ENCODE measurements at regions not wholly inside any gene's neighbourhood (a gene's known extent, or its start where the extent isn't known, plus 50 kb on each side); places are given as distances from the start of the nearest gene placed in this dataset.

DNA sequence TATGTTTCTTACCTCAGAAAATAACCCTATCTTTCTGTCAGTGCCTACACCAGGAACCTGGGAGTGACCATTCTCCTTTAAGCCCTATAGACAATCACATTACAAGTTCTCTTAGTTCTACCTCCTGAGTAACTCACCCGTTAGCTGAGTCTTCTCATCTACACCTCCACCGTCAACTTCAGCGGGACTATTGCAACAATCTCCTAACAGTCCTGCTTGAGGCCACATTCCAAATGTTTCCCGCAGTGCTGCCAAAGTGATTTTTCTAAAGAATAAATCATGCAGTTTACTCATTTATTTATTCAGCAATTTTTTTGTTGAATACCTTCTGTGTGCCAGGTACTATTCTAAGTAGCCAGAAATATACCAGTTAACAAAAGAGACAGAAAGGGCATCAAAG is 285.0 kb upstream of the GRIP1 start:
- no peak for DNase-seq (ENCODE audit: low spot score in 2 of 2)
- Histone ChIP-seq H3K4me1 (peaks cover 0 to 7% of the 10 kb centered on the region in 2 donors), H3K36me3 (no peaks in the 10 kb centered on the region), H3K9me3 (no peaks in the 10 kb centered on the region), H3K27me3 (no peaks in the 10 kb centered on the region), H3K27ac (no peak overlapping the region), H3K4me3 (no peak overlapping the region)
- TF ChIP-seq, protein P1, sequence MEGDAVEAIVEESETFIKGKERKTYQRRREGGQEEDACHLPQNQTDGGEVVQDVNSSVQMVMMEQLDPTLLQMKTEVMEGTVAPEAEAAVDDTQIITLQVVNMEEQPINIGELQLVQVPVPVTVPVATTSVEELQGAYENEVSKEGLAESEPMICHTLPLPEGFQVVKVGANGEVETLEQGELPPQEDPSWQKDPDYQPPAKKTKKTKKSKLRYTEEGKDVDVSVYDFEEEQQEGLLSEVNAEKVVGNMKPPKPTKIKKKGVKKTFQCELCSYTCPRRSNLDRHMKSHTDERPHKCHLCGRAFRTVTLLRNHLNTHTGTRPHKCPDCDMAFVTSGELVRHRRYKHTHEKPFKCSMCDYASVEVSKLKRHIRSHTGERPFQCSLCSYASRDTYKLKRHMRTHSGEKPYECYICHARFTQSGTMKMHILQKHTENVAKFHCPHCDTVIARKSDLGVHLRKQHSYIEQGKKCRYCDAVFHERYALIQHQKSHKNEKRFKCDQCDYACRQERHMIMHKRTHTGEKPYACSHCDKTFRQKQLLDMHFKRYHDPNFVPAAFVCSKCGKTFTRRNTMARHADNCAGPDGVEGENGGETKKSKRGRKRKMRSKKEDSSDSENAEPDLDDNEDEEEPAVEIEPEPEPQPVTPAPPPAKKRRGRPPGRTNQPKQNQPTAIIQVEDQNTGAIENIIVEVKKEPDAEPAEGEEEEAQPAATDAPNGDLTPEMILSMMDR (IDR thresholded peaks at IDR 0.05) = no peak
- TF ChIP-seq POLR2AphosphoS5 (IDR thresholded peaks at IDR 0.05) = no peak
- TF ChIP-seq POLR2A (IDR thresholded peaks at IDR 0.05) = no peak
- intact Hi-C loops (cut with DNase I; ENCODE audit: low total_unique reads) = no loop called here

DNA sequence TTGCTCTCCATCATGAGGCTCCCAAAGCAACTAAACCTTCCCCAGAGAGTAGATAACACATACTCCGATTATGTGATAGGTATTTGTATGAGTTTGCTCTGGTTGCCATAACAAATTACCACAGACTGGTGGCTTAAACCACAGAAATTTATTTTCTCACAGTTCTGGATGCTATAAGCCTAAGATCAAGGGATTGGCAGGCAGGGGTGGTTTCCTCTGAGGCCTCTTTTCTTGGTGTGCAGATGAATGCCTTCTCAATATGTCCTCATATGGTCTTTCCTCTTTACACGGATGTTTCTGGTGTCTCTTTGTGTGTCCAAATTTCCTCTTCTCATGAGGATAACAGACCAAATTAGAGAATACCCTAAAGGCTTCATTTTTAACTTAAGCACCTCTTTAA is 285.8 kb upstream of the GRIP1 start:
- intact Hi-C loops (cut with DNase I; ENCODE audit: low total_unique reads) = no loop called here
- no peak for DNase-seq (ENCODE audit: low spot score in 2 of 2)
- TF ChIP-seq, protein P1 (IDR thresholded peaks at IDR 0.05) = no peak
- peaks cover 0 to 7% of the 10 kb centered on the region in 2 donors for H3K4me1 ChIP-seq
- H3K27ac ChIP-seq = no peak overlapping the region
- H3K9me3 ChIP-seq = no peaks in the 10 kb centered on the region
- no peak overlapping the region for H3K4me3 ChIP-seq
- no peaks in the 10 kb centered on the region for H3K27me3 ChIP-seq
- no peaks in the 10 kb centered on the region for H3K36me3 ChIP-seq

- Histone ChIP-seq H3K4me1 (peaks cover 0 to 7% of the 10 kb centered on the region in 2 donors), H3K36me3 (no peaks in the 10 kb centered on the region), H3K9me3 (no peaks in the 10 kb centered on the region), H3K27me3 (no peaks in the 10 kb centered on the region), H3K27ac (no peak overlapping the region), H3K4me3 (no peak overlapping the region)
- intact Hi-C loops (cut with DNase I; ENCODE audit: low total_unique reads) = no loop called here
- TF ChIP-seq, protein P1 (IDR thresholded peaks at IDR 0.05) = no peak
- no peak for TF ChIP-seq POLR2AphosphoS5 (IDR thresholded peaks at IDR 0.05)
- TF ChIP-seq POLR2A (IDR thresholded peaks at IDR 0.05) = no peak
- DNase-seq (ENCODE audit: low spot score in 2 of 2) = no peak
Measured at GRCh38 chr12:66965621-66966020, 286.7 kb upstream of the GRIP1 start.

DNA sequence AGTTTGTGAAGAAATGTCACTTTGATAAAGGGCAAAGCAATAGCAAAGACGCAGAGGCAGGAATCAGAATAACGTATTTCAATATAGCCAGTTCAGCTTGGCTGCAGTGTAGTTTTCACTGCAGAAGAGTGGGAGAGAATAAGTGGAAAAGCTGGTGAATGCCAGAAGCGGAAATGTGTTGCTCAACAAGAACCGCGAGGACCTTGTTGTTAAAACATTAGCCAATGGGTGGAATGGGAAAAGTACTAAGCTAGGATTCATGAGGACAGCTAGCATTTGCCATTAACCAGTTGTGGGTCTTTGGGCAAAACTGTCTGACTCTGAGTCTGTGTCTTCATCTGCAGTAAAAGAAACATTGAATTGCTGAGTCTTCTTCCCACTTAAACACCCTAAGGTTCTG is 292.9 kb upstream of the GRIP1 start:
- Histone ChIP-seq H3K9me3 (no peaks in the 10 kb centered on the region), H3K27me3 (no peaks in the 10 kb centered on the region), H3K36me3 (no peaks in the 10 kb centered on the region), H3K4me3 (no peak overlapping the region), H3K4me1 (no peaks in the 10 kb centered on the region), H3K27ac (no peak overlapping the region)
- no peak for DNase-seq (ENCODE audit: low spot score in 2 of 2)
- intact Hi-C loops (cut with DNase I; ENCODE audit: low total_unique reads) = no loop called here
- TF ChIP-seq POLR2AphosphoS5 (IDR thresholded peaks at IDR 0.05) = no peak
- TF ChIP-seq POLR2A (IDR thresholded peaks at IDR 0.05) = no peak

GRCh38 chr12:66976526-66976925 is 292.6 kb upstream of the CAND1 start:
- no peak overlapping the region for H3K4me3 ChIP-seq
- no peaks in the 10 kb centered on the region for H3K9me3 ChIP-seq
- intact Hi-C loops (cut with DNase I; ENCODE audit: low total_unique reads) = no loop called here
- no peak for DNase-seq (ENCODE audit: low spot score in 2 of 2)
- H3K36me3 ChIP-seq = no peaks in the 10 kb centered on the region
- no peaks in the 10 kb centered on the region for H3K4me1 ChIP-seq
- H3K27me3 ChIP-seq = no peaks in the 10 kb centered on the region
- TF ChIP-seq, protein P1 (IDR thresholded peaks at IDR 0.05) = no peak
- TF ChIP-seq POLR2AphosphoS5 (IDR thresholded peaks at IDR 0.05) = no peak
- no peak for TF ChIP-seq POLR2A (IDR thresholded peaks at IDR 0.05)
- no peak overlapping the region for H3K27ac ChIP-seq

- TF ChIP-seq POLR2AphosphoS5 (IDR thresholded peaks at IDR 0.05) (no peak), POLR2A (IDR thresholded peaks at IDR 0.05) (no peak)
- TF ChIP-seq, protein P1 (IDR thresholded peaks at IDR 0.05) = no peak
- intact Hi-C loops (cut with DNase I; ENCODE audit: low total_unique reads) = no loop called here
Measured at GRCh38 chr12:66978802-66979201, 290.4 kb upstream of the CAND1 start.

More at GRCh38 chr12:66978802-66979201, 290.4 kb upstream of the CAND1 start:
- H3K27me3 ChIP-seq = no peaks in the 10 kb centered on the region
- no peaks in the 10 kb centered on the region for H3K36me3 ChIP-seq
- no peak overlapping the region for H3K27ac ChIP-seq
- no peak for DNase-seq (ENCODE audit: low spot score in 2 of 2)
- no peaks in the 10 kb centered on the region for H3K4me1 ChIP-seq
- H3K4me3 ChIP-seq = no peak overlapping the region
- no peaks in the 10 kb centered on the region for H3K9me3 ChIP-seq

All from breast epithelium (tissue), 4 donors.